Spleen (tissue), 11 donors: ENCODE measurements at regions not wholly inside any gene's neighbourhood (a gene's known extent, or its start where the extent isn't known, plus 50 kb on each side); places are given as distances from the start of the nearest gene placed in this dataset.
"Not testable (repeated sequence)": the region's sequence is repeated elsewhere in the genome, so short reads cannot be mapped to it uniquely, and the experiment has no call there.

Experiments used
- DNase-seq: peaks from one replicate; pipeline ENCODE4 v3.0.0-alpha.2; 2020
- H3K27ac ChIP-seq, 8 donors: fragments of 200-600 bp; sonication (generic) in 7 of 8; 1 replicate in 4 of 8; 2 replicates in 4 of 8; pipeline versions ENCODE4 v1.5.0 to v1.8.0; 2016 to 2021; ENCODE audit warnings: inconsistent platforms in 4 of 8, mild to moderate bottlenecking in 4 of 8, moderate library complexity in 1 of 8
- H3K27me3 ChIP-seq, 7 donors: fragments of 200-600 bp; sonication (generic) in 6 of 7; replicated peaks in 1 of 7; 1 replicate in 4 of 7; 2 replicates in 3 of 7; pipeline versions ENCODE4 v1.5.0 to v1.8.0; 2016 to 2021; ENCODE audit warnings: inconsistent platforms in 3 of 7, mild to moderate bottlenecking in 1 of 7
- H3K36me3 ChIP-seq, 6 donors: fragments of 200-600 bp; sonication (generic) in 5 of 6; 1 replicate in 4 of 6; 2 replicates in 2 of 6; pipeline versions ENCODE4 v1.5.0 to v1.8.0; 2016 to 2021; ENCODE audit warnings: inconsistent platforms in 2 of 6
- H3K4me1 ChIP-seq, 6 donors: fragments of 200-600 bp; sonication (generic) in 5 of 6; 1 replicate in 3 of 6; 2 replicates in 3 of 6; pipeline versions ENCODE4 v1.5.0 to v1.8.0; 2016 to 2021; ENCODE audit warnings: inconsistent platforms in 3 of 6
- H3K4me3 ChIP-seq, 8 donors: fragments of 200-600 bp; sonication (generic) in 7 of 8; 1 replicate in 4 of 8; 2 replicates in 4 of 8; pipeline versions ENCODE4 v1.5.0 to v1.8.0; 2016 to 2021; ENCODE audit warnings: inconsistent platforms in 4 of 8, mild to moderate bottlenecking in 4 of 8, moderate library complexity in 2 of 8
- H3K9me3 ChIP-seq, 8 donors: fragments of 200-600 bp; sonication (generic) in 7 of 8; 1 replicate in 4 of 8; 2 replicates in 4 of 8; pipeline versions ENCODE4 v1.5.0 to v1.8.0; 2016 to 2021; ENCODE audit warnings: inconsistent platforms in 4 of 8
- CTCF ChIP-seq, 11 experiments: fragments of 200-600 bp in 7 of 11; fragments of 450-650 bp in 4 of 11; sonication (generic) in 4 of 11; IDR thresholded peaks in 8 of 11; conservative IDR thresholded peaks in 3 of 11; 1 replicate in 7 of 11; 2 replicates in 4 of 11; pipeline versions ENCODE4 v1.4.0 to v1.8.0; 2016 to 2021; ENCODE audit warnings: antibody characterized with exemption in 11 of 11, inconsistent platforms in 4 of 11, mild to moderate bottlenecking in 1 of 11
- POLR2A ChIP-seq, 3 donors: fragments of 450-650 bp; IDR thresholded peaks; one replicate each; pipeline ENCODE4 v1.5.1; 2017; ENCODE audit warnings: antibody characterized with exemption in 3 of 3, mild to moderate bottlenecking in 1 of 3
- POLR2AphosphoS5 ChIP-seq, 3 donors: sonication (generic); formaldehyde crosslinking; IDR thresholded peaks; one replicate each; pipeline ENCODE4 v1.5.1; 2017; ENCODE audit warnings: antibody characterized with exemption in 3 of 3
- WGBS, 5 donors: extraction: QIAGEN DNeasy Blood & Tissue Kit in 3 of 5; methylation state at CpG; one replicate each; pipeline versions ENCODE4 v1.1.5 to v1.1.7; 2013 to 2018; 5-methylcytosine and 5-hydroxymethylcytosine counted together
- intact Hi-C: fragments of 100-400 bp; cut with DNase I; formaldehyde crosslinking; loops from one replicate; pipeline ENCODE4 v1.15.0; 2023; ENCODE audit warnings: low total_unique reads
- donor health status: healthy with polysubstance abuse.
- donor health status: DM: no; HTN: no; CAD: no; lungs with moderate emphysema.
- donor health status: DM: no; HTN: no; CAD: no.
- donor health status: Bipolar disorder and iron deficiency.
- donor health status: healthy.
- donor health status: DM: no; HTN: no; CAD: no.
- donor health status: DM: yes; HTN: yes; CAD: no.

- 89 to 93% (median 91%) methylated on average over 10 of the region's 10 CpGs for WGBS, 5 donors
These were observed 50.6 kb upstream of the MYL10 start for GRCh38 chr7:101679653-101680173.

GRCh38 chr7:101680406-101681145 lies 51.5 kb upstream of the MYL10 start:
- intact Hi-C loops = no loop called here
- 86 to 90% (median 87%) methylated on average over 21 to 22 of the region's 22 CpGs for WGBS, 5 donors
- Histone ChIP-seq H3K4me1 (peaks cover 0 to 4% (median 0%) of the 10 kb centered on the region in 6 donors), H3K27ac (no peak overlapping the region), H3K27me3 (no peaks in the 10 kb centered on the region), H3K9me3 (no peaks in the 10 kb centered on the region), H3K36me3 (no peaks in the 10 kb centered on the region), H3K4me3 (no peak overlapping the region)
- TF ChIP-seq POLR2A (IDR thresholded peaks at IDR 0.05) (no peak), CTCF (IDR thresholded peaks at IDR 0.05 in 8 of 11, conservative IDR thresholded peaks at IDR 0.05 in 3 of 11) (no peak), POLR2AphosphoS5 (IDR thresholded peaks at IDR 0.05) (no peak)
- no peak for DNase-seq

More at GRCh38 chr7:101679653-101680173, 50.6 kb upstream of the MYL10 start:
- intact Hi-C loops, H3K36me3 ChIP-seq, H3K9me3 ChIP-seq, DNase-seq, H3K4me1 ChIP-seq, H3K27ac ChIP-seq, H3K27me3 ChIP-seq, H3K4me3 ChIP-seq: not testable (repeated sequence)

- WGBS, 5 donors = 59 to 73% (median 64%) methylated on average over 14 of the region's 14 CpGs
- Histone ChIP-seq H3K36me3 (no peaks in the 10 kb centered on the region), H3K27ac (no peak overlapping the region), H3K27me3 (no peaks in the 10 kb centered on the region), H3K9me3 (no peaks in the 10 kb centered on the region), H3K4me3 (no peak overlapping the region), H3K4me1 (peaks cover 0 to 4% (median 0%) of the 10 kb centered on the region in 6 donors)
- intact Hi-C loops = no loop called here
- TF ChIP-seq CTCF (IDR thresholded peaks at IDR 0.05 in 8 of 11, conservative IDR thresholded peaks at IDR 0.05 in 3 of 11) (no peak), POLR2AphosphoS5 (IDR thresholded peaks at IDR 0.05) (no peak), POLR2A (IDR thresholded peaks at IDR 0.05) (no peak)
- DNase-seq = no peak
These were observed 52.3 kb upstream of the MYL10 start for GRCh38 chr7:101681170-101682007.

DNA sequence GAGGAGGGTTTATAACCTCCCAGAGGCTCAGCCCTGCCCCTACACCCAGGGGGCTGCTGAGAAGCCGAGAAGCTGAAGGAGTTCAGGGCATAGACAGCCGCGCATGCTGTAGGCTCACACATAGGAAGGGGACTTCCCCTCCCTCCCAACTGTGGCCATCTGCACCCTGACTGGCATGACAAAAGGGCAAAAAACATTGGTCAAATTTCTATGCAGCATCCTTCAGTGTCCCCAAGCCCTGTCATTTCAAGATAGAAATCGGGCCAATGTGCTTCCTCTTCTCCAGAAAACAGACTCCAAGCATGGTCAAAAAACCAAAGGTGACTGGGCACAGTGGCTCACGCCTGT lies 55.9 kb upstream of the MYL10 start:
- 41 to 74% (median 64%) methylated on average over 5 of the region's 5 CpGs for WGBS, 5 donors
- Histone ChIP-seq H3K27me3 (peaks cover 0 to 11% (median 0%) of the 10 kb centered on the region in 7 donors), H3K27ac (no peak overlapping the region), H3K4me1 (peaks cover 7 to 22% (median 16%) of the 10 kb centered on the region in 6 donors), H3K36me3 (no peaks in the 10 kb centered on the region), H3K4me3 (no peak overlapping the region), H3K9me3 (no peaks in the 10 kb centered on the region)
- TF ChIP-seq CTCF (IDR thresholded peaks at IDR 0.05 in 8 of 11, conservative IDR thresholded peaks at IDR 0.05 in 3 of 11) (no peak), POLR2A (IDR thresholded peaks at IDR 0.05) (no peak), POLR2AphosphoS5 (IDR thresholded peaks at IDR 0.05) (no peak)
- DNase-seq = no peak
- intact Hi-C loops = loop anchor here (5.0 kb wide), 1 partner anchor 132 kb away; the partner anchor contains the start of gene CUX1
